ENCODE measurements at regions not wholly inside any gene's neighbourhood (a gene's known extent, or its start where the extent isn't known, plus 50 kb on each side); places are given as distances from the start of the nearest gene placed in this dataset.
"Not testable (repeated sequence)": the region's sequence is repeated elsewhere in the genome, so short reads cannot be mapped to it uniquely, and the experiment has no call there.

GRCh38 chr5:142215915-142216681, 107.5 kb downstream of the NDFIP1 start:
- no peak overlapping the region for H3K9ac ChIP-seq (ENCODE audit: low read length)
- H3K4me1 ChIP-seq (ENCODE audit: control insufficient read depth, insufficient read depth, low read length) = peaks cover 2% of the 10 kb centered on the region
- H3K27me3 ChIP-seq (ENCODE audit: control insufficient read depth, insufficient read depth, low read length) = no peaks in the 10 kb centered on the region
- H3K36me3 ChIP-seq (ENCODE audit: control insufficient read depth, insufficient read depth, low read length) = no peaks in the 10 kb centered on the region
- peak overlapping the region; percentile 73 for H3K27ac ChIP-seq (ENCODE audit: low read depth, low read length)
- no peak overlapping the region for H3K4me3 ChIP-seq (ENCODE audit: low read length)

- H3K27me3 ChIP-seq (ENCODE audit: control insufficient read depth, insufficient read depth, low read length) = no peaks in the 10 kb centered on the region
- H3K27ac ChIP-seq (ENCODE audit: low read depth, low read length) = no peak overlapping the region
- no peak overlapping the region for H3K4me3 ChIP-seq (ENCODE audit: low read length)
- no peaks in the 10 kb centered on the region for H3K36me3 ChIP-seq (ENCODE audit: control insufficient read depth, insufficient read depth, low read length)
- H3K9ac ChIP-seq (ENCODE audit: low read length) = no peak overlapping the region
- peaks cover 2% of the 10 kb centered on the region for H3K4me1 ChIP-seq (ENCODE audit: control insufficient read depth, insufficient read depth, low read length)
Measured at GRCh38 chr5:142213077-142213476, 104.5 kb downstream of the NDFIP1 start.

GRCh38 chr5:142211918-142212317, 103.3 kb downstream of the NDFIP1 start:
- Histone ChIP-seq H3K4me1 (ENCODE audit: control insufficient read depth, insufficient read depth, low read length) (peaks cover 2% of the 10 kb centered on the region), H3K36me3 (ENCODE audit: control insufficient read depth, insufficient read depth, low read length) (no peaks in the 10 kb centered on the region), H3K4me3 (ENCODE audit: low read length) (no peak overlapping the region), H3K9ac (ENCODE audit: low read length) (no peak overlapping the region), H3K27ac (ENCODE audit: low read depth, low read length) (no peak overlapping the region), H3K27me3 (ENCODE audit: control insufficient read depth, insufficient read depth, low read length) (no peaks in the 10 kb centered on the region)

GRCh38 chr5:142210864-142211412, 102.4 kb downstream of the NDFIP1 start:
- Histone ChIP-seq H3K36me3 (ENCODE audit: control insufficient read depth, insufficient read depth, low read length) (no peaks in the 10 kb centered on the region), H3K4me3 (ENCODE audit: low read length) (no peak overlapping the region), H3K9ac (ENCODE audit: low read length) (no peak overlapping the region), H3K27ac (ENCODE audit: low read depth, low read length) (no peak overlapping the region), H3K4me1 (ENCODE audit: control insufficient read depth, insufficient read depth, low read length) (peaks cover 2% of the 10 kb centered on the region), H3K27me3 (ENCODE audit: control insufficient read depth, insufficient read depth, low read length) (no peaks in the 10 kb centered on the region)

- H3K27ac ChIP-seq (ENCODE audit: low read depth, low read length) = no peak overlapping the region
- no peaks in the 10 kb centered on the region for H3K4me1 ChIP-seq (ENCODE audit: control insufficient read depth, insufficient read depth, low read length)
- no peaks in the 10 kb centered on the region for H3K27me3 ChIP-seq (ENCODE audit: control insufficient read depth, insufficient read depth, low read length)
- H3K4me3 ChIP-seq (ENCODE audit: low read length) = no peak overlapping the region
- H3K9ac ChIP-seq (ENCODE audit: low read length) = no peak overlapping the region
- H3K36me3 ChIP-seq (ENCODE audit: control insufficient read depth, insufficient read depth, low read length) = no peaks in the 10 kb centered on the region
Measured at GRCh38 chr5:142210011-142210410, 101.4 kb downstream of the NDFIP1 start.

- Histone ChIP-seq H3K27me3 (ENCODE audit: control insufficient read depth, insufficient read depth, low read length) (no peaks in the 10 kb centered on the region), H3K36me3 (ENCODE audit: control insufficient read depth, insufficient read depth, low read length) (no peaks in the 10 kb centered on the region), H3K9ac (ENCODE audit: low read length) (no peak overlapping the region), H3K4me1 (ENCODE audit: control insufficient read depth, insufficient read depth, low read length) (no peaks in the 10 kb centered on the region), H3K27ac (ENCODE audit: low read depth, low read length) (no peak overlapping the region), H3K4me3 (ENCODE audit: low read length) (no peak overlapping the region)
Measured at GRCh38 chr5:142208777-142209312, 100.3 kb downstream of the NDFIP1 start.

GRCh38 chr5:142208244-142208643, 99.7 kb downstream of the NDFIP1 start:
- not testable (repeated sequence) for H3K9ac ChIP-seq (ENCODE audit: low read length); H3K4me3 ChIP-seq (ENCODE audit: low read length); H3K4me1 ChIP-seq (ENCODE audit: control insufficient read depth, insufficient read depth, low read length); H3K36me3 ChIP-seq (ENCODE audit: control insufficient read depth, insufficient read depth, low read length); H3K27me3 ChIP-seq (ENCODE audit: control insufficient read depth, insufficient read depth, low read length); H3K27ac ChIP-seq (ENCODE audit: low read depth, low read length)

- Histone ChIP-seq H3K4me3 (ENCODE audit: low read length) (no peak overlapping the region), H3K4me1 (ENCODE audit: control insufficient read depth, insufficient read depth, low read length) (no peaks in the 10 kb centered on the region), H3K9ac (ENCODE audit: low read length) (no peak overlapping the region), H3K27me3 (ENCODE audit: control insufficient read depth, insufficient read depth, low read length) (no peaks in the 10 kb centered on the region), H3K27ac (ENCODE audit: low read depth, low read length) (no peak overlapping the region), H3K36me3 (ENCODE audit: control insufficient read depth, insufficient read depth, low read length) (no peaks in the 10 kb centered on the region)
Measured at GRCh38 chr5:142206801-142207200, 98.2 kb downstream of the NDFIP1 start.

- H3K4me3 ChIP-seq (ENCODE audit: low read length) = no peak overlapping the region
- no peaks in the 10 kb centered on the region for H3K36me3 ChIP-seq (ENCODE audit: control insufficient read depth, insufficient read depth, low read length)
- H3K9ac ChIP-seq (ENCODE audit: low read length) = no peak overlapping the region
- no peaks in the 10 kb centered on the region for H3K4me1 ChIP-seq (ENCODE audit: control insufficient read depth, insufficient read depth, low read length)
- no peak overlapping the region for H3K27ac ChIP-seq (ENCODE audit: low read depth, low read length)
- no peaks in the 10 kb centered on the region for H3K27me3 ChIP-seq (ENCODE audit: control insufficient read depth, insufficient read depth, low read length)
Measured at GRCh38 chr5:142204219-142204618, 95.6 kb downstream of the NDFIP1 start.

Data from rectal smooth muscle tissue (tissue), 1 donor.